Glutamatergic neuron (in vitro differentiated cells): ENCODE measurements at regions not wholly inside any gene's neighbourhood (a gene's known extent, or its start where the extent isn't known, plus 50 kb on each side); places are given as distances from the start of the nearest gene placed in this dataset.

ENCODE experiments used
- DNase-seq: peaks from one replicate; pipeline ENCODE4 v3.0.0; 2022
- H3K27ac Mint-ChIP-seq: one replicate; pipeline ENCODE4 v1.8.0; 2020; ENCODE audit warnings: mild to moderate bottlenecking, mixed read lengths, inconsistent platforms; ENCODE audit not compliant: unreplicated experiment
- H3K27me3 Mint-ChIP-seq: one replicate; pipeline ENCODE4 v1.8.0; 2020; ENCODE audit warnings: mild to moderate bottlenecking, moderate library complexity, mixed read lengths, inconsistent platforms; ENCODE audit not compliant: unreplicated experiment
- H3K36me3 Mint-ChIP-seq: one replicate; pipeline ENCODE4 v1.8.0; 2020; ENCODE audit warnings: mild to moderate bottlenecking, mixed read lengths, inconsistent platforms; ENCODE audit not compliant: unreplicated experiment
- H3K4me1 Mint-ChIP-seq: one replicate; pipeline ENCODE4 v1.8.0; 2020; ENCODE audit warnings: mild to moderate bottlenecking, low read depth, mixed read lengths, inconsistent platforms; ENCODE audit not compliant: unreplicated experiment
- H3K4me3 Mint-ChIP-seq: one replicate; pipeline ENCODE4 v1.8.0; 2020; ENCODE audit warnings: mild to moderate bottlenecking, mixed read lengths, inconsistent platforms; ENCODE audit not compliant: unreplicated experiment
- H3K9me3 Mint-ChIP-seq: one replicate; pipeline ENCODE4 v1.8.0; 2020; ENCODE audit warnings: mild to moderate bottlenecking, moderate library complexity, mixed read lengths, inconsistent platforms; ENCODE audit not compliant: unreplicated experiment
- TF ChIP-seq, protein P1 (sequence below): fragments of 200-600 bp; sonication (generic); IDR thresholded peaks from one replicate; pipeline ENCODE4 v1.5.0; 2021; ENCODE audit not compliant: partially characterized antibody, unreplicated experiment

GRCh38 chr14:83575301-83575700 is 1954.6 kb upstream of the FLRT2 start:
- no peaks in the 10 kb centered on the region for H3K27me3 Mint-ChIP-seq

DNA sequence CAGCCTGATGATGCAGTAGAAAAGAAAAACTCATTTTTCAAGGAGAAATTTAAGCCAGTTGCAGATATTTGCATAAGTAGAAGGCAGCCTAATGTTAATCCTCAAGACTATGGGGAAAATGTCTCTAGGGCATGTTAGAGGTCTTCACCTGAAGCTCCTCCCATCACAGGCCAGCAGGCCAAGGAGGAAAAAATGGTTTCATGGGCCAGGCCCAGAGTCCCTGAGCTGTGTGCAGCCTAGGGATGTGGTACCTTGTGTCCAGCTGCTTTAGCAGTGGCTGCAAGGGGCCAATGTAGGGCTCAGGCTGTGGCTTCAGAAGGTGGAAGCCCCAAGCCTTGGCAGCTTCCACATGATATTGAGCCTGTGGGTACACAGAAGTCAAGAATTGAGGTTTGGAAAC is 1946.7 kb upstream of the FLRT2 start:
- Mint-ChIP-seq H3K4me1 (no peaks in the 10 kb centered on the region), H3K9me3 (no peaks in the 10 kb centered on the region), H3K27ac (no peak overlapping the region), H3K36me3 (no peaks in the 10 kb centered on the region), H3K27me3 (no peaks in the 10 kb centered on the region), H3K4me3 (no peak overlapping the region)
- DNase-seq = no peak
- TF ChIP-seq, protein P1, sequence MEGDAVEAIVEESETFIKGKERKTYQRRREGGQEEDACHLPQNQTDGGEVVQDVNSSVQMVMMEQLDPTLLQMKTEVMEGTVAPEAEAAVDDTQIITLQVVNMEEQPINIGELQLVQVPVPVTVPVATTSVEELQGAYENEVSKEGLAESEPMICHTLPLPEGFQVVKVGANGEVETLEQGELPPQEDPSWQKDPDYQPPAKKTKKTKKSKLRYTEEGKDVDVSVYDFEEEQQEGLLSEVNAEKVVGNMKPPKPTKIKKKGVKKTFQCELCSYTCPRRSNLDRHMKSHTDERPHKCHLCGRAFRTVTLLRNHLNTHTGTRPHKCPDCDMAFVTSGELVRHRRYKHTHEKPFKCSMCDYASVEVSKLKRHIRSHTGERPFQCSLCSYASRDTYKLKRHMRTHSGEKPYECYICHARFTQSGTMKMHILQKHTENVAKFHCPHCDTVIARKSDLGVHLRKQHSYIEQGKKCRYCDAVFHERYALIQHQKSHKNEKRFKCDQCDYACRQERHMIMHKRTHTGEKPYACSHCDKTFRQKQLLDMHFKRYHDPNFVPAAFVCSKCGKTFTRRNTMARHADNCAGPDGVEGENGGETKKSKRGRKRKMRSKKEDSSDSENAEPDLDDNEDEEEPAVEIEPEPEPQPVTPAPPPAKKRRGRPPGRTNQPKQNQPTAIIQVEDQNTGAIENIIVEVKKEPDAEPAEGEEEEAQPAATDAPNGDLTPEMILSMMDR = no peak

More at GRCh38 chr14:83575301-83575700, 1954.6 kb upstream of the FLRT2 start:
- Mint-ChIP-seq H3K9me3 (no peaks in the 10 kb centered on the region), H3K4me1 (no peaks in the 10 kb centered on the region), H3K36me3 (no peaks in the 10 kb centered on the region), H3K27ac (no peak overlapping the region), H3K4me3 (no peak overlapping the region)
- no peak for DNase-seq
- TF ChIP-seq, protein P1 = no peak

GRCh38 chr14:83594874-83595273 is 1935.1 kb upstream of the FLRT2 start:
- TF ChIP-seq, protein P1 = no peak
- H3K9me3 Mint-ChIP-seq = no peaks in the 10 kb centered on the region
- no peak overlapping the region for H3K4me3 Mint-ChIP-seq
- H3K36me3 Mint-ChIP-seq = no peaks in the 10 kb centered on the region
- DNase-seq = no peak
- H3K27ac Mint-ChIP-seq = no peak overlapping the region
- H3K4me1 Mint-ChIP-seq = no peaks in the 10 kb centered on the region
- H3K27me3 Mint-ChIP-seq = no peaks in the 10 kb centered on the region

- Mint-ChIP-seq H3K27me3 (peaks cover 2% of the 10 kb centered on the region), H3K9me3 (no peaks in the 10 kb centered on the region), H3K36me3 (peaks cover 4% of the 10 kb centered on the region), H3K4me3 (no peak overlapping the region), H3K27ac (no peak overlapping the region), H3K4me1 (peaks cover 3% of the 10 kb centered on the region)
- DNase-seq = peak; percentile 22
- TF ChIP-seq, protein P1 = no peak
Measured at GRCh38 chr14:83607682-83608081, 1922.3 kb upstream of the FLRT2 start.

GRCh38 chr14:83611491-83611890 is 1918.5 kb upstream of the FLRT2 start:
- DNase-seq = no peak
- no peak overlapping the region for H3K27ac Mint-ChIP-seq
- no peak overlapping the region for H3K4me3 Mint-ChIP-seq
- no peaks in the 10 kb centered on the region for H3K36me3 Mint-ChIP-seq
- peaks cover 9% of the 10 kb centered on the region for H3K4me1 Mint-ChIP-seq
- H3K27me3 Mint-ChIP-seq = peaks cover 2% of the 10 kb centered on the region
- TF ChIP-seq, protein P1 = no peak
- peaks cover 4% of the 10 kb centered on the region for H3K9me3 Mint-ChIP-seq
